Liver (tissue), 8 donors: ENCODE measurements at regions not wholly inside any gene's neighbourhood (a gene's known extent, or its start where the extent isn't known, plus 50 kb on each side); places are given as distances from the start of the nearest gene placed in this dataset.
"Not testable (repeated sequence)": the region's sequence is repeated elsewhere in the genome, so short reads cannot be mapped to it uniquely, and the experiment has no call there.

Experiments
- DNase-seq: peaks from one replicate; pipeline ENCODE4 v3.0.0-alpha.2; 2017; ENCODE audit warnings: low spot score
- H3K27ac ChIP-seq, 2 donors: one replicate each; pipeline ENCODE4 v1.7.0; 2013; ENCODE audit warnings: inconsistent platforms in 2 of 2, low read length in 2 of 2, control low read depth in 1 of 2, low read depth in 1 of 2, mild to moderate bottlenecking in 1 of 2
- H3K27me3 ChIP-seq, 4 donors: one replicate each; pipeline versions ENCODE4 v1.6.1 to v1.7.0; 2013; ENCODE audit warnings: low read length in 3 of 4, inconsistent platforms in 1 of 4, mild to moderate bottlenecking in 1 of 4, moderate library complexity in 1 of 4; ENCODE audit not compliant: control insufficient read depth in 4 of 4, insufficient read depth in 4 of 4
- H3K36me3 ChIP-seq, 4 donors: one replicate each; pipeline versions ENCODE4 v1.6.1 to v1.7.0; 2013; ENCODE audit warnings: low read length in 3 of 4, mild to moderate bottlenecking in 3 of 4, low read depth in 1 of 4, moderate library complexity in 1 of 4; ENCODE audit not compliant: control insufficient read depth in 4 of 4, insufficient read depth in 3 of 4
- H3K4me1 ChIP-seq, 4 donors: one replicate each; pipeline versions ENCODE4 v1.6.1 to v1.7.0; 2013; ENCODE audit warnings: low read length in 3 of 4, mild to moderate bottlenecking in 3 of 4, moderate library complexity in 1 of 4; ENCODE audit not compliant: control insufficient read depth in 4 of 4, insufficient read depth in 4 of 4
- H3K4me3 ChIP-seq, 3 donors: one replicate each; pipeline versions ENCODE4 v1.6.1 to v1.7.0; 2013; ENCODE audit warnings: low read length in 3 of 3, control low read depth in 1 of 3, low read depth in 1 of 3, mild to moderate bottlenecking in 1 of 3
- H3K9ac ChIP-seq, 2 donors: one replicate each; pipeline ENCODE4 v1.7.0; 2013; ENCODE audit warnings: low read length in 2 of 2, mild to moderate bottlenecking in 2 of 2, moderate library complexity in 2 of 2, control low read depth in 1 of 2, low read depth in 1 of 2
- H3K9me3 ChIP-seq, 4 donors: one replicate each; pipeline versions ENCODE4 v1.6.1 to v1.7.0; 2013; ENCODE audit warnings: low read length in 3 of 4; ENCODE audit not compliant: control insufficient read depth in 4 of 4
- CTCF ChIP-seq: fragments of 150-350 bp; IDR thresholded peaks from 2 replicates; pipeline ENCODE4 v1.5.1; 2017; ENCODE audit warnings: improper control_type of control experiment, low read depth, low read length; ENCODE audit not compliant: missing input control
- EGR1 ChIP-seq, 2 donors: IDR thresholded peaks; 2 replicates each; pipeline ENCODE4 v1.6.1; 2016 to 2018; ENCODE audit warnings: antibody characterized with exemption in 2 of 2, low read depth in 2 of 2
- FOXA1 ChIP-seq: IDR thresholded peaks from 2 replicates; pipeline ENCODE4 v1.6.1; 2016; ENCODE audit warnings: antibody characterized with exemption
- GABPA ChIP-seq, 2 donors: IDR thresholded peaks in 1 of 2; conservative IDR thresholded peaks in 1 of 2; 2 replicates each; pipeline ENCODE4 v1.6.1; 2016; ENCODE audit warnings: antibody characterized with exemption in 2 of 2, mild to moderate bottlenecking in 1 of 2, moderate library complexity in 1 of 2
- HNF4A ChIP-seq, 2 donors: conservative IDR thresholded peaks; 2 replicates each; pipeline ENCODE4 v1.6.1; 2016; ENCODE audit warnings: antibody characterized with exemption in 2 of 2, mild to moderate bottlenecking in 2 of 2
- HNF4G ChIP-seq: IDR thresholded peaks from 2 replicates; pipeline ENCODE4 v1.6.1; 2016; ENCODE audit warnings: antibody characterized with exemption
- JUND ChIP-seq, 2 donors: IDR thresholded peaks; 2 replicates each; pipeline ENCODE4 v1.6.1; 2016; ENCODE audit warnings: antibody characterized with exemption in 2 of 2
- NR2F2 ChIP-seq: IDR thresholded peaks from 2 replicates; pipeline ENCODE4 v1.6.1; 2016; ENCODE audit warnings: antibody characterized with exemption
- RAD21 ChIP-seq, 2 donors: IDR thresholded peaks; 2 replicates each; pipeline ENCODE4 v1.6.1; 2016; ENCODE audit warnings: antibody characterized with exemption in 2 of 2, mild to moderate bottlenecking in 2 of 2
- REST ChIP-seq: IDR thresholded peaks from 2 replicates; pipeline ENCODE4 v1.6.1; 2016; ENCODE audit warnings: antibody characterized with exemption, mild to moderate bottlenecking
- RXRA ChIP-seq, 2 donors: IDR thresholded peaks; 2 replicates each; pipeline ENCODE4 v1.6.1; 2017 to 2018; ENCODE audit warnings: antibody characterized with exemption in 2 of 2, mild to moderate bottlenecking in 1 of 2
- SP1 ChIP-seq: IDR thresholded peaks from 2 replicates; pipeline ENCODE4 v1.6.1; 2018; ENCODE audit warnings: antibody characterized with exemption, mild to moderate bottlenecking
- YY1 ChIP-seq: IDR thresholded peaks from 2 replicates; pipeline ENCODE4 v1.6.1; 2016; ENCODE audit warnings: antibody characterized with exemption, mild to moderate bottlenecking
- WGBS: extraction: QIAGEN DNeasy Blood & Tissue Kit; methylation state at CpG from one replicate; pipeline ENCODE4 v1.1.7; 2013; 5-methylcytosine and 5-hydroxymethylcytosine counted together
- TF ChIP-seq, protein P1 (sequence below): IDR thresholded peaks from 2 replicates; pipeline ENCODE4 v1.6.1; 2016; ENCODE audit warnings: antibody characterized with exemption
- TF ChIP-seq, protein P2 (sequence below): IDR thresholded peaks from 2 replicates; pipeline ENCODE4 v1.6.1; 2016; ENCODE audit warnings: antibody characterized with exemption
- TF ChIP-seq, protein P3 (sequence below): IDR thresholded peaks from 2 replicates; pipeline ENCODE4 v1.6.1; 2016; ENCODE audit warnings: antibody characterized with exemption
- donor health status: healthy.
- donor health status: healthy.
- donor health status: healthy.
- donor health status: healthy.
- donor health status: healthy.

DNA sequence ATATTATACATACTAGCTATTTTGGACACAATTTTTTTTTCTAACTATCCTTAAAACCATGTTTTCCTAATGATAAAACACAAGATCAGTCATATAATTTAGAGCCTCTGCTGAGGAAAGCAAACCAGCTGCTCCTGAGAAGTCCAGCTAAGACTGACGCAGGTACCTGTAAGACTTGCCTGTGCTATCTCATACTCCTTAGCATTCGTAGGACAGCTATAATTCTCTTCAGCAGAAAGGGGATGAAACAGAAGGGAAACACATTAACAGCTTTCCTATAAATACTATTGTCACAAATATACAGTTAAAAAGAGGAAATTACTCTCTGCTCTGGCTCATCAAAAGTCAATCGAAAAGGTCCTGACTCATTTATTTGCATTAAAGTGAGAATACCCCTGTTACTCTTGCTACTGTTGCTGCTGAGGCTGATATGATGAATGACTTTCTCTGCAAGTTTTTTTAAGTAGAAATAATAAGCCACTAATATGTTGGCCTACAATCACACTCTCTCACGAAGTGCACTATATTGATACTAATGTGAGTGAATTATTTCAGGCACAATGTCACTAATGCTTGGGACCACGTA is 757.1 kb downstream of the KCNT2 start:
- DNase-seq, result no peak
- Histone ChIP-seq H3K9me3 (no peaks in the 10 kb centered on the region), H3K27ac (no peak overlapping the region), H3K4me3 (no peak overlapping the region), H3K4me1 (no peaks in the 10 kb centered on the region), H3K9ac (no peak overlapping the region), H3K36me3 (no peaks in the 10 kb centered on the region), H3K27me3 (peaks cover 0 to 2% (median 0%) of the 10 kb centered on the region in 4 donors)
- TF ChIP-seq EGR1 (IDR thresholded peaks at IDR 0.05; ENCODE audit: low read depth in 2 of 2) (no peak), HNF4A (conservative IDR thresholded peaks at IDR 0.05) (no peak), SP1 (no peak), CTCF (no peak), GABPA (IDR thresholded peaks at IDR 0.05 in 1 of 2, conservative IDR thresholded peaks at IDR 0.05 in 1 of 2) (no peak), REST (no peak), NR2F2 (no peak), FOXA1 (no peak), RXRA (IDR thresholded peaks at IDR 0.05) (no peak), RAD21 (IDR thresholded peaks at IDR 0.05) (no peak), JUND (IDR thresholded peaks at IDR 0.05) (no peak), YY1 (no peak), HNF4G (no peak)
- TF ChIP-seq, protein P1, sequence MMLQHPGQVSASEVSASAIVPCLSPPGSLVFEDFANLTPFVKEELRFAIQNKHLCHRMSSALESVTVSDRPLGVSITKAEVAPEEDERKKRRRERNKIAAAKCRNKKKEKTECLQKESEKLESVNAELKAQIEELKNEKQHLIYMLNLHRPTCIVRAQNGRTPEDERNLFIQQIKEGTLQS, result no peak
- TF ChIP-seq, protein P2, sequence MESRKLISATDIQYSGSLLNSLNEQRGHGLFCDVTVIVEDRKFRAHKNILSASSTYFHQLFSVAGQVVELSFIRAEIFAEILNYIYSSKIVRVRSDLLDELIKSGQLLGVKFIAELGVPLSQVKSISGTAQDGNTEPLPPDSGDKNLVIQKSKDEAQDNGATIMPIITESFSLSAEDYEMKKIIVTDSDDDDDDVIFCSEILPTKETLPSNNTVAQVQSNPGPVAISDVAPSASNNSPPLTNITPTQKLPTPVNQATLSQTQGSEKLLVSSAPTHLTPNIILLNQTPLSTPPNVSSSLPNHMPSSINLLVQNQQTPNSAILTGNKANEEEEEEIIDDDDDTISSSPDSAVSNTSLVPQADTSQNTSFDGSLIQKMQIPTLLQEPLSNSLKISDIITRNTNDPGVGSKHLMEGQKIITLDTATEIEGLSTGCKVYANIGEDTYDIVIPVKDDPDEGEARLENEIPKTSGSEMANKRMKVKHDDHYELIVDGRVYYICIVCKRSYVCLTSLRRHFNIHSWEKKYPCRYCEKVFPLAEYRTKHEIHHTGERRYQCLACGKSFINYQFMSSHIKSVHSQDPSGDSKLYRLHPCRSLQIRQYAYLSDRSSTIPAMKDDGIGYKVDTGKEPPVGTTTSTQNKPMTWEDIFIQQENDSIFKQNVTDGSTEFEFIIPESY, result no peak
- TF ChIP-seq, protein P3, sequence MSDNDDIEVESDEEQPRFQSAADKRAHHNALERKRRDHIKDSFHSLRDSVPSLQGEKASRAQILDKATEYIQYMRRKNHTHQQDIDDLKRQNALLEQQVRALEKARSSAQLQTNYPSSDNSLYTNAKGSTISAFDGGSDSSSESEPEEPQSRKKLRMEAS, result no peak
- WGBS, result 58% methylated on average over 5 of the region's 5 CpGs

DNA sequence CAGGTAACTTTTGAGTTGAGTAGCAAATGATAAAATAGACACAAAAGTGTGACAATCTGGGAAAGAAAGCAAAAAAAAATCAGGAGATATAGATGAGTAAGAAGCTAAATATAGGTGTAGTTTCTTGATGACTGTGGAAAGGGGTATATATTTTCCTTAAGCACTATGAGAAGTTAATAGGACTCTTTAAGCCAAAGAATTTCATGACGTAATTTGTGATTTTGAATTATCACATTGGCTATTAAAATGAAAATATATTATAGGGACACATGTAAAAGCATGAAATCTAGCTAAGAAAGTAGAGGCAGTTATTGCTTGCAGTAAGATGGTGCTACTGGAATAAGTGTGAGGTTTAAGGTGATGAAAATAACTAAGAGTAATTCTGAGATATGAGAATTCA is 759.1 kb downstream of the KCNT2 start:
- TF ChIP-seq JUND (IDR thresholded peaks at IDR 0.05), result no peak
- TF ChIP-seq, protein P3, result no peak
- Histone ChIP-seq H3K27me3 (no peaks in the 10 kb centered on the region), H3K9me3 (no peaks in the 10 kb centered on the region), H3K9ac (no peak overlapping the region), H3K27ac (no peak overlapping the region), H3K36me3 (no peaks in the 10 kb centered on the region), H3K4me3 (no peak overlapping the region), H3K4me1 (no peaks in the 10 kb centered on the region)
- DNase-seq, result no peak
- 56% methylated on average over 1 of the region's 1 CpG for WGBS

DNA sequence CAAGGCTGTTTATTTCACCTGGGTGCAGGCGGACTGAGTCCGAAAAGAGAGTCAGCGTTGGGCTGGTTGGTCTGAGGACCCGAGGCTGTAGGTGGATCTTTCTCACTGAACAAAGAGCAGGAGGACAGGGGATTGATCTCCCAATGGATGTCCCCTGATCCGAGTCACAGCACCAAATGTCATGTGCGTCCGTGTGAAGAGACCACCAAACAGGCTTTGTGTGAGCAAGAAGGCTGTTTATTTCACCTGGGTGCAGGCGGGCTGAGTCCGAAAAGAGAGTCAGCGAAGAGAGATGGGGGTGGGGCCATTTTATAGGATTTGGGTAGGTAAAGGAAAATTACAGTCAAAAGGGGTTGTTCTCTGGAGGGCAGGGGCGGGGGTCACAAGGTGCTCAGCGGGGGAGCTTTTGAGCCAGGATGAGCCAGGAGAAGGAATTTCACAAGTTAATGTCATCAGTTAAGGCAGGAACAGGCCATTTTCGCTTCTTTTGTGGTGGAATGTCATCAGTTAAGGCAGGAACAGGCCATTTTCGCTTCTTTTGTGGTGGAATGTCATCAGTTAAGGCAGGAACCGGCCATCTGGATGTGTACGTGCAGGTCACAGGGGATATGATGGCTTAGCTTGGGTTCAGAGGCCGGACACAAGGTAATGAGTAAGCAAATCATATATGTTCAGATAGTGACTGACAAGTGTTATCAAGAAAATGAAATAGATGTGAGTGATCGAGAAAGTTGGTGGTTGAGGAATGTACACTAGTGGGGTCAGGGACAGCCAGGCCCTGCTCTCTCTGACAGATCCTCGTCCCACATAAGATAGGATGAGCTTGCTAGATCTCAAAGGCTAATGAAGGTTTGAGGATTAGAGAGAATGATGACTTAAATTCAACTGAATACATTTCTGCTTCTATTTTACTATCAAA is 760.0 kb downstream of the KCNT2 start:
- H3K27me3 ChIP-seq, H3K9ac ChIP-seq, H3K27ac ChIP-seq, H3K4me3 ChIP-seq, H3K4me1 ChIP-seq, H3K9me3 ChIP-seq, DNase-seq, H3K36me3 ChIP-seq: not testable (repeated sequence)
- 41% methylated on average over 19 of the region's 19 CpGs for WGBS
